T-helper 1 cell treated with Interleukin-12 subunit alpha and Interleukin-12 subunit beta and Interleukin-4 antibody, amounts not matched to agents 30 ng/mL and 1 ng/mL, for 36 hours (primary cell): ENCODE measurements at regions not wholly inside any gene's neighbourhood (a gene's known extent, or its start where the extent isn't known, plus 50 kb on each side); places are given as distances from the start of the nearest gene placed in this dataset.
"Not testable (repeated sequence)": the region's sequence is repeated elsewhere in the genome, so short reads cannot be mapped to it uniquely, and the experiment has no call there.

ENCODE experiments used
- intact Hi-C: fragments of 100-400 bp; cut with micrococcal nuclease; formaldehyde crosslinking; loops from one replicate; pipeline ENCODE4 v1.15.1; 2024

DNA sequence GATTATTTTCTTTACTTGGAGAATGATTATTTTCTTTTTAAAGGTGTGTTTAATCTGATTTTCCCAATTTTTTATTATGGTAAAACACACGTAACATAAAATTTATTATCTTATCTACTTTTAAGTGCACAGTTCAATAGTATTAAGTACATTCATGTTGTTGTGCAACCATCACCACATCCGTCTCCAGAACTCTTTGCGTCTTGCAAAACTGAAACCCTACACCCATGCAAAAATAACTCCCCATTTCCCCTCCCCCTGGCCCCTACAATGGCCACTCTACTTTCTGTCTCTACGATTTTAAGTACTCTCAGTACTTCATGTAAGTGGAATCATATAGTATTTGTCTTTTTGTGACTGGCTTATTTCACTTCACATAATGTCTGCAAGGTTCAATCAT is 230.7 kb downstream of the SATB1 start:
- intact Hi-C loops, result no loop called here

GRCh38 chr3:18190646-18191045 is 234.5 kb downstream of the SATB1 start:
- intact Hi-C loops, result no loop called here

- intact Hi-C loops, result no loop called here
These were observed 235.7 kb downstream of the SATB1 start for GRCh38 chr3:18189282-18190050.

- intact Hi-C loops, result no loop called here
These were observed 236.6 kb downstream of the SATB1 start for GRCh38 chr3:18188491-18188890.

DNA sequence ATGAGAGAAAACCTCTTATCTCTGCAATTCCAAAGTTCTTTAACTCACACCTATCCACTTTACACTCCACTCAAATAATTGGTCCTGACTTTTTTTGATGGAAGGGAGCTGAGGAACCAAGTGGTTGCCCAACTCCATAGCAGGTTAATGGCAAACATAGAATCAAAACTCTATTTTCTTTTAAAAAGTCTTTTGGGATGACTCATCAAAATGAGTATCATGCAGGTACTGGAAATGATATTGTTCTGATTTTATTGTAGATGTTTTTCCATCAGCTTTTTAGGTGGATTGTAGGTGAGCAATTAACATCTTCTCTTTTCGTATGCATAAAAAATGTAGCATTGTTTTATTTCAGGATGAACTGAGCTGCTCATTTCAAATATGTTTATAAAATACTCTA is 239.5 kb downstream of the SATB1 start:
- intact Hi-C loops, result no loop called here

- intact Hi-C loops, result not testable (repeated sequence)
These were observed 242.2 kb downstream of the SATB1 start for GRCh38 chr3:18182923-18183322.

DNA sequence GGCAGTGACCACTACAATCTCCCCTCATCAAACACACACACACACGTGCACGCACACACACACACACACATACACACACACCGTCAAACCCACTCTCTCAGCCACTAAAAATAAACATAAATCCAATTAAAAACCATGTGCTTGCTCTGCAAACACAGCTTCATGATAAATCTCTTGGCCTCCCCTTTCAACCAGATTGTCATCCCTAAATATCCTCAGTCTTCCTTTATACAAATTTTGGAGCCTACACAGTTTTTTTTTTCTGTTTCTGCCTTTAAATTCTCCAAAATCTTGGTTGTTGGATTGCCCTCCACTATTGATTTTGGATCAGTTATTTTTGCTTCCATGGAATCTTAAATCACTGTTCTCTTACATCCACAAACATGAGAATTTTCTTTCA is 245.6 kb downstream of the SATB1 start:
- intact Hi-C loops, result no loop called here

GRCh38 chr3:18177271-18177670 is 247.9 kb downstream of the SATB1 start:
- intact Hi-C loops, result no loop called here

- intact Hi-C loops, result not testable (repeated sequence)
These were observed 251.2 kb downstream of the SATB1 start for GRCh38 chr3:18173891-18174290.

GRCh38 chr3:18159681-18160080 is 265.5 kb downstream of the SATB1 start:
- intact Hi-C loops, result no loop called here

- intact Hi-C loops, result no loop called here
These were observed 271.5 kb downstream of the SATB1 start for GRCh38 chr3:18153571-18154173.

DNA sequence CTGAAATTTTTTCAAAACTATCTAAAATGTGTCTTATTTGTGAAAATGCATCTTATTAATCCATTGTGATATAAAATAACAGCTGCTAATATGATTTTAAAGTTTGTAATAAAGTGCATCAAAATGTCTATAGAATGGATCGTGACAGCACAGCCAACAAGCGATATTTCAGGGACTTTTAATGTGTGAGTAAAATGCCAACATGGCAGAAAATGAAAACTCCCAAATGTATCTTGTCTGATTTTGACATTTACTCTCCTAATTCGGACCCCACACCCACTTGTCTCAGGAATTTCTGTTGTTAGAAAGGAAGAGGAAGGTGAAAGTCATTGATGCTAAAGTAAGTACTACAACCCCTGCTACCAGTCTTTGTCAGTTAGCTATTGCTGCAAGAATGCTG is 273.9 kb downstream of the SATB1 start:
- intact Hi-C loops, result no loop called here

DNA sequence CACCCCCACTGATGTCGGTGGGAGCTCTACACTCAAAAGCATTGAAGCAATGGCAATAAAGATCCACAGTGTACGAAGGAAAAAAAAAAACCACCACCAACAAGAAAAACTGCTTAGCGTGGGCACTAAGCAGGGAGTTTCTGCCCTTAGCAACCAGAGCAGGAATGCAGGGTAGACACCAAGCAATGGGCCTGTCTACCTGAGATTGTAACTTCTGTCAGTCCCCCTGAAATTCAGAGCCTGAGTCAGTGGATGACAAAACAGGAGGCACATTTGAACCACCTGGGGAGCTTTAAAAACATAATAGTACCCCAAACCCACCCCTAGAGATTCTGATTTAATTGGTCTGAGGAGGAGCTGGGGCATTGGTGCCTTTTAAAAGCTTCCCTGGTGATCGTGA is 275.2 kb downstream of the SATB1 start:
- intact Hi-C loops, result no loop called here

DNA sequence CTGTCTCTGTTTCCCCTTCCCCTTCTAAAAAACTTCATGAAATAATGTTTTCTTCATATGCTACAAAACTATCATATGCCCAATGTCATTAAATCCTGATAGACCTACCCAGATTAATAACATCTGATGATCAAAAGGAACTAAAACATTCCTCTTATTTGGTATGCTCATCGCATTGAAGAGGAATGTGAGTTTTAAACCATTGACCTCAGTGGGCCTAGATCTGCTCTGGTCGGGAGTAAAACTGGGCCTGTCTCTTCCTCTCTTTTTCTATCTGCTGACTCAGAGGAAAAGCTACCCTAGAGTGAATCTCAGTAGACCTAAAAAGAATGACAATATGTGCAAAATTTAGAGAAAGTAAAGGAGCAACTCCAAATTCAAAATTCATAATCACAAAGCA is 275.8 kb downstream of the SATB1 start:
- intact Hi-C loops, result no loop called here

DNA sequence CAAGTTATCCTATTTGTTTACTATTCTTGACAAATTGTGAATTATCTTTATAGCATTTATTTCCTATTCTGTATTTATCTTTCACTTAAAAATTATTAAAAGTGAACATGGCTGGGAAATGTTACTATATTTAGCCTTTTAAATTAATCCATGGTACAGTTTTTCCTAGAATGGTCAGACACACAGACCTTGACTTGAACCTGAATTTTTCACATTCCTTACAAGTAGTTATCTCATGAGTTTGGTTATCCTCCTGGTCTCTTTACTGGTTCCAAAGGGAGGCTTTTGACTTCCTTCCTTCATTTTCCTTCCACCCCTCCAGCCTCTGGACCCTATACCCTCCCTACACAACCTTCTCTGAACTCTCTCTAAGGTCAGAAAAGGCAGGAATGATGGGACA is 280.6 kb downstream of the SATB1 start:
- intact Hi-C loops, result no loop called here

GRCh38 chr3:18143258-18143780 is 281.8 kb downstream of the SATB1 start:
- intact Hi-C loops, result no loop called here

DNA sequence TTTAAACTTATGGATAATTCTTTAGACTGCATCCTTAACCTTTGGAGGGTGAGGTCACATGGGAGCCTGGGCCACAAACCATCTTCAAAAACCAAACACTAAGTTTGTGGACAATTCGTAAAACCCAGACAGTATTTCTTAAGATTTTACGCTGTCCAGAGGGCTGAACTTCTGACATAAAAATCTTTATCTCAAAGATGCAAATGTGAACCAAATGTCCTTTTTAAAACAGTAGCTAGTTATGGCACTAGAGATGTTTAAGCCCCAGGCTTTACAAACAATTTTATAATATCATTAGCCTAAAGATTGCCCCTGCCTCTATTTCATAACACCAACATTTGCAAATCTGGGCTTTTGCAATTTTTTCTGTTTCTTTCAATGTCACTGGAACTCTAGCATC is 287.2 kb downstream of the SATB1 start:
- intact Hi-C loops, result no loop called here

- intact Hi-C loops, result no loop called here
These were observed 289.9 kb downstream of the SATB1 start for GRCh38 chr3:18135060-18135814.

GRCh38 chr3:18134386-18135059 is 290.6 kb downstream of the SATB1 start:
- intact Hi-C loops, result no loop called here

GRCh38 chr3:18132991-18133390 is 292.1 kb downstream of the SATB1 start:
- intact Hi-C loops, result no loop called here

DNA sequence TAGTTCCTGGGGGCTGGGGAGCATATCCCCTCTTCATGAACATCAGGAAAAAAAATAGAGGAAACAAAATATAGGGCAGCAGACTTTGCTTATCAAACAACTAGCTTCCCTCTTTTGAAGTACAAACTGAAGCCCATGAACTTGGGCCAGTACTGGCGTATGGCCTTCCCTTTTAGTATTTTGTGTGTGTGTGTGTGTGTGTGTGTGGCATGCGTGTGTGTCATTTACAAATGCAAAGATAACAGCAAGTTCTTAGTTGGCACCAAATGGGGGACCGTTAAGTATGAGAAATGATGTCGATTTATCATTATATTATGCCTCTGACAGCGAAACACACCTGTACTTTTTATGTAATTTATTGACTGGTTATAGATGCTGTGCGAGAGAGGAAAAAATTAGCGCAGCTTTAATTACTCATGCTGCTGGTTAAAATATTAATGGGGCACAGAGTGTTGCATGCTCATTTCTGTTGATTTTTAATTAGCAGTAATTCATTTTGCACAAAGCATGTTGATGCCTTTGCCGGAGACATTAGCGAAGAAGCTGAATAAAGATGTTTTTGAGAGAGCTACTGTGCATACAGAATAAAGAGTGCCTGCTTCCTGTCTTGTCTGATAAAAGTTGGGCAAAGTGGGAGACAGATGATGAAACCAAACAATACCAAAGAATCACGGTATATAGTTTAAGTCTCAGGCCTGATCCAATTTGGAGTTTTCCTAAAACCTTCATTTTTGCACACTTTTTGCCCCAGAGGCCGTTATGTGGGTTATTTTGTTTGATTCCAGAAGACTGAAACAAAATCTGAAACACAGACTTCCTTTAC is 297.1 kb downstream of the SATB1 start:
- intact Hi-C loops, result no loop called here
